MM.1S (cell line): ENCODE measurements at regions not wholly inside any gene's neighbourhood (a gene's known extent, or its start where the extent isn't known, plus 50 kb on each side); places are given as distances from the start of the nearest gene placed in this dataset.
A peak's percentile ranks its signal among the peaks of the same experiment; 100 is the strongest.

Experiments used
- EZH2phosphoT487 ChIP-seq: fragments of 300-600 bp; sonication (generic); IDR thresholded peaks from 2 replicates; pipeline ENCODE4 v1.6.1; 2018; ENCODE audit warnings: antibody characterized with exemption, low read length
- TF ChIP-seq, protein P1 (sequence below): fragments of 300-600 bp; sonication (generic); IDR thresholded peaks from 2 replicates; pipeline ENCODE4 v1.5.1; 2016; ENCODE audit warnings: antibody characterized with exemption, low read length, mixed read lengths

DNA sequence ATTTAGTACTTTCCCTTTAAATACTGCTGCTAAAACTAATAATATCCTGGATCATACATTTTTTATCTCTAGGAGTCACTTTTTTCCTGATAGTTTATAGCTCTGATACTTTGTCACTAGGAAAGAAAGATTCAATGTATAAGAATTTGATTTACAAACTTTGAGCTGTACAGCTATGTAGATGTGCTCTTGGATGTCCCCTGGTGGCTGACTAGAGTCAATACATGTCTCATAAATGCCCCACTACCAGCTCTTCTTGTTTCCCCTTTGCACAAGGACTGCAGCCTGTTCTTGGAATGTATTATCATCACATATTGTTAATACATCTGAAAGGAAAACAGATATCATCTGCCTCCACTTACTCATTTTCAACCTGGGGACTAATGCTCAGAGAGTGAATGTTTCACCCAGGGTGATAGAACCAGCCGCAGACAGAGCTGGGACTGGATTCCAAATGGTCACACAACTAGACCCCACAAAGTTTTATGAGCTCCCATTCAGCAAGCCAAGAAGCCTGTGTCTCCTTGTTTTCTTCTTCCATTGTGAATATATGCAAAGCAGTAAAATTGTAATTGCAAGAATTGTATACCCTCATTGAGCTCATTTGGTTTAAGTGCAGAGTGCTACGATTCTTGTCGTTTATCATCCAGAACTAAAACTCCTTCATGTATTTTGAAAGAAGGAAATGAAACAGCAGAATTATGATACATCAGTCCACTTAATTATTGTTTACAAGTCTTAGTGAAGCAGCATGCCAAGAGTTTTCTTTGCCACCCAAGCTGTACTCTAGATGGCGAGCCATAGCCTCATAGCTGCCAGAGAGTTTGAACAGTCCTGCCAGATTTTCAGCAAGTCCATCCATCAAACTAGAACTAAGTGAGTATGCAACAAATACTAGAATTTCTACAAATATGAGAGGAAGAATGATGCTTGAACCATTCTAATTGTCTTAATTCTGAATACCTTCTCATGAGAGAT lies 261.6 kb upstream of the LMCD1 start:
- TF ChIP-seq, protein P1, sequence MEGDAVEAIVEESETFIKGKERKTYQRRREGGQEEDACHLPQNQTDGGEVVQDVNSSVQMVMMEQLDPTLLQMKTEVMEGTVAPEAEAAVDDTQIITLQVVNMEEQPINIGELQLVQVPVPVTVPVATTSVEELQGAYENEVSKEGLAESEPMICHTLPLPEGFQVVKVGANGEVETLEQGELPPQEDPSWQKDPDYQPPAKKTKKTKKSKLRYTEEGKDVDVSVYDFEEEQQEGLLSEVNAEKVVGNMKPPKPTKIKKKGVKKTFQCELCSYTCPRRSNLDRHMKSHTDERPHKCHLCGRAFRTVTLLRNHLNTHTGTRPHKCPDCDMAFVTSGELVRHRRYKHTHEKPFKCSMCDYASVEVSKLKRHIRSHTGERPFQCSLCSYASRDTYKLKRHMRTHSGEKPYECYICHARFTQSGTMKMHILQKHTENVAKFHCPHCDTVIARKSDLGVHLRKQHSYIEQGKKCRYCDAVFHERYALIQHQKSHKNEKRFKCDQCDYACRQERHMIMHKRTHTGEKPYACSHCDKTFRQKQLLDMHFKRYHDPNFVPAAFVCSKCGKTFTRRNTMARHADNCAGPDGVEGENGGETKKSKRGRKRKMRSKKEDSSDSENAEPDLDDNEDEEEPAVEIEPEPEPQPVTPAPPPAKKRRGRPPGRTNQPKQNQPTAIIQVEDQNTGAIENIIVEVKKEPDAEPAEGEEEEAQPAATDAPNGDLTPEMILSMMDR, result peak; percentile 64
- TF ChIP-seq EZH2phosphoT487, result no peak
